ENCODE measurements at regions not wholly inside any gene's neighbourhood (a gene's known extent, or its start where the extent isn't known, plus 50 kb on each side); places are given as distances from the start of the nearest gene placed in this dataset.

GRCh38 chr11:113615773-113616172 is 90.3 kb downstream of the TMPRSS5 start:
- TF ChIP-seq EZH2phosphoT487 (IDR thresholded peaks at IDR 0.05; ENCODE audit: unreplicated experiment) = no peak
- no peak for TF ChIP-seq ZNF331 (CRISPR knock-in tag; IDR thresholded peaks at IDR 0.05; ENCODE audit: low read depth)
- no peak for TF ChIP-seq EZH2 (IDR thresholded peaks at IDR 0.05; ENCODE audit: low read depth, unreplicated experiment)
- TF ChIP-seq CTCF (conservative IDR thresholded peaks at IDR 0.05; ENCODE audit: low read depth in 2 of 2) = no peak
- TF ChIP-seq CREB1 (CRISPR knock-in tag; IDR thresholded peaks at IDR 0.05; ENCODE audit: low read depth) = no peak
- no peak for TF ChIP-seq POLR2AphosphoS5 (IDR thresholded peaks at IDR 0.05; ENCODE audit: low read depth)
- no peak for TF ChIP-seq ZNF462 (CRISPR knock-in tag; IDR thresholded peaks at IDR 0.05)
- no peak for TF ChIP-seq REST (IDR thresholded peaks at IDR 0.05; ENCODE audit: unreplicated experiment)
- no peak for TF ChIP-seq ZNF114 (CRISPR knock-in tag; IDR thresholded peaks at IDR 0.05)
- TF ChIP-seq ETS1 (IDR thresholded peaks at IDR 0.05) = no peak
